ENCODE measurements at regions not wholly inside any gene's neighbourhood (a gene's known extent, or its start where the extent isn't known, plus 50 kb on each side); places are given as distances from the start of the nearest gene placed in this dataset.
A peak's percentile ranks its signal among the peaks of the same experiment; 100 is the strongest.

- intact Hi-C loops (cut with DNase I; ENCODE audit: low total_unique reads), result no loop called here
- Histone ChIP-seq H3K9me3 (no peaks in the 10 kb centered on the region), H3K36me3 (no peaks in the 10 kb centered on the region), H3K4me3 (no peak overlapping the region), H3K27ac (no peak overlapping the region), H3K4me1 (no peaks in the 10 kb centered on the region), H3K27me3 (no peaks in the 10 kb centered on the region)
- TF ChIP-seq EP300 (IDR thresholded peaks at IDR 0.05), result no peak
- TF ChIP-seq CTCF (IDR thresholded peaks at IDR 0.05), result no peak
- no peak for TF ChIP-seq POLR2A (IDR thresholded peaks at IDR 0.05)
- no peak for TF ChIP-seq POLR2AphosphoS5 (IDR thresholded peaks at IDR 0.05)
- peak in 1 of 2 donors; percentile 20 for DNase-seq
- WGBS, 5 donors, result 58 to 79% (median 75%) methylated on average over 3 of the region's 3 CpGs
These were observed 130.9 kb downstream of the DTWD1 start for GRCh38 chr15:49751751-49752150.

GRCh38 chr15:49752517-49752916 lies 131.7 kb downstream of the DTWD1 start:
- 71 to 85% (median 71%) methylated on average over 2 of the region's 2 CpGs for WGBS, 5 donors
- Histone ChIP-seq H3K27me3 (no peaks in the 10 kb centered on the region), H3K9me3 (no peaks in the 10 kb centered on the region), H3K4me1 (no peaks in the 10 kb centered on the region), H3K27ac (no peak overlapping the region), H3K36me3 (no peaks in the 10 kb centered on the region), H3K4me3 (no peak overlapping the region)
- no peak for DNase-seq
- intact Hi-C loops (cut with DNase I; ENCODE audit: low total_unique reads), result no loop called here
- no peak for TF ChIP-seq EP300 (IDR thresholded peaks at IDR 0.05)
- no peak for TF ChIP-seq CTCF (IDR thresholded peaks at IDR 0.05)
- TF ChIP-seq POLR2A (IDR thresholded peaks at IDR 0.05), result no peak
- no peak for TF ChIP-seq POLR2AphosphoS5 (IDR thresholded peaks at IDR 0.05)

GRCh38 chr15:49758456-49758855 lies 137.6 kb downstream of the DTWD1 start:
- TF ChIP-seq EP300 (IDR thresholded peaks at IDR 0.05) (no peak), CTCF (IDR thresholded peaks at IDR 0.05) (no peak), POLR2AphosphoS5 (IDR thresholded peaks at IDR 0.05) (no peak)
- Histone ChIP-seq H3K4me1 (no peaks in the 10 kb centered on the region), H3K4me3 (no peak overlapping the region), H3K36me3 (no peaks in the 10 kb centered on the region), H3K9me3 (peaks cover 5 to 32% (median 19%) of the 10 kb centered on the region in 4 donors), H3K27ac (no peak overlapping the region), H3K27me3 (no peaks in the 10 kb centered on the region)
- 95 to 97% (median 96%) methylated on average over 1 of the region's 1 CpG for WGBS, 5 donors
- intact Hi-C loops (cut with DNase I; ENCODE audit: low total_unique reads), result no loop called here
- DNase-seq, result no peak

GRCh38 chr15:49758856-49759255 lies 138.0 kb downstream of the DTWD1 start:
- Histone ChIP-seq H3K27ac (no peak overlapping the region), H3K36me3 (no peaks in the 10 kb centered on the region), H3K9me3 (peaks cover 5 to 32% (median 19%) of the 10 kb centered on the region in 4 donors), H3K27me3 (no peaks in the 10 kb centered on the region), H3K4me1 (no peaks in the 10 kb centered on the region), H3K4me3 (no peak overlapping the region)
- DNase-seq, result no peak
- no peak for TF ChIP-seq EP300 (IDR thresholded peaks at IDR 0.05)
- WGBS, 5 donors, result 62 to 71% (median 63%) methylated on average over 2 of the region's 2 CpGs
- intact Hi-C loops (cut with DNase I; ENCODE audit: low total_unique reads), result no loop called here

GRCh38 chr15:49760749-49761148 lies 139.9 kb downstream of the DTWD1 start:
- Histone ChIP-seq H3K27ac (no peak overlapping the region), H3K4me3 (no peak overlapping the region), H3K36me3 (no peaks in the 10 kb centered on the region), H3K9me3 (peaks cover 5 to 48% (median 24%) of the 10 kb centered on the region in 4 donors), H3K27me3 (no peaks in the 10 kb centered on the region), H3K4me1 (no peaks in the 10 kb centered on the region)
- DNase-seq, result no peak
- intact Hi-C loops (cut with DNase I; ENCODE audit: low total_unique reads), result no loop called here
- TF ChIP-seq CTCF (IDR thresholded peaks at IDR 0.05) (no peak), EP300 (IDR thresholded peaks at IDR 0.05) (no peak), POLR2AphosphoS5 (IDR thresholded peaks at IDR 0.05) (no peak), POLR2A (IDR thresholded peaks at IDR 0.05) (no peak)
- WGBS, 5 donors, result 60 to 92% (median 71%) methylated on average over 1 of the region's 1 CpG

Measured in stomach (tissue), 8 donors.